Esophagus muscularis mucosa (tissue), 4 donors: ENCODE measurements at regions not wholly inside any gene's neighbourhood (a gene's known extent, or its start where the extent isn't known, plus 50 kb on each side); places are given as distances from the start of the nearest gene placed in this dataset.

Source experiments
- DNase-seq: peaks from one replicate; pipeline ENCODE4 v3.0.0-alpha.2; 2017; ENCODE audit errors: extremely low spot score
- H3K27ac ChIP-seq, 4 donors: fragments of 200-600 bp; sonication (generic); replicated peaks in 1 of 4; 1 replicate in 3 of 4; 2 replicates in 1 of 4; pipeline ENCODE4 v1.5.1; 2016 to 2019; ENCODE audit warnings: mild to moderate bottlenecking in 1 of 4
- H3K27me3 ChIP-seq, 4 donors: fragments of 200-600 bp; sonication (generic); one replicate each; pipeline versions ENCODE4 v1.5.1 to v1.6.0; 2016 to 2019
- H3K36me3 ChIP-seq, 4 donors: fragments of 200-600 bp; sonication (generic); one replicate each; pipeline ENCODE4 v1.5.1; 2016 to 2019
- H3K4me1 ChIP-seq, 4 donors: fragments of 200-600 bp; sonication (generic); one replicate each; pipeline ENCODE4 v1.5.1; 2016 to 2019
- H3K4me3 ChIP-seq, 4 donors: fragments of 200-600 bp; sonication (generic); 1 replicate in 2 of 4; 2 replicates in 2 of 4; pipeline ENCODE4 v1.5.1; 2016 to 2019; ENCODE audit warnings: mild to moderate bottlenecking in 4 of 4, moderate library complexity in 1 of 4
- H3K9me3 ChIP-seq, 4 donors: fragments of 200-600 bp; sonication (generic); 1 replicate in 3 of 4; 2 replicates in 1 of 4; pipeline ENCODE4 v1.5.1; 2016 to 2019
- CTCF ChIP-seq, 3 experiments: fragments of 200-600 bp in 2 of 3; fragments of 450-650 bp in 1 of 3; sonication (generic) in 2 of 3; IDR thresholded peaks; one replicate each; pipeline ENCODE4 v1.5.1; 2017 to 2019; ENCODE audit warnings: antibody characterized with exemption in 3 of 3, mild to moderate bottlenecking in 2 of 3, moderate library complexity in 1 of 3
- EP300 ChIP-seq: sonication (generic); formaldehyde crosslinking; IDR thresholded peaks from one replicate; pipeline ENCODE4 v1.6.1; 2017; ENCODE audit warnings: antibody characterized with exemption
- POLR2A ChIP-seq: fragments of 450-650 bp; IDR thresholded peaks from one replicate; pipeline ENCODE4 v1.6.1; 2017; ENCODE audit warnings: antibody characterized with exemption, moderate library complexity, mild to moderate bottlenecking, low read depth
- POLR2AphosphoS5 ChIP-seq, 2 donors: sonication (generic); formaldehyde crosslinking; IDR thresholded peaks; one replicate each; pipeline ENCODE4 v1.6.1; 2017; ENCODE audit warnings: antibody characterized with exemption in 2 of 2
- WGBS: methylation state at CpG from one replicate; pipeline ENCODE4 v1.1.5; 2018; 5-methylcytosine and 5-hydroxymethylcytosine counted together
- intact Hi-C: fragments of 100-400 bp; cut with DNase I; formaldehyde crosslinking; loops from one replicate; pipeline ENCODE4 v1.15.1; 2023

- no peak for DNase-seq
- Histone ChIP-seq H3K36me3 (no peaks in the 10 kb centered on the region), H3K4me1 (no peaks in the 10 kb centered on the region), H3K27ac (no peak overlapping the region), H3K9me3 (no peaks in the 10 kb centered on the region), H3K4me3 (no peak overlapping the region), H3K27me3 (no peaks in the 10 kb centered on the region)
- intact Hi-C loops, result no loop called here
- no peak for TF ChIP-seq EP300
- no peak for TF ChIP-seq POLR2A
- 68% methylated on average over 3 of the region's 3 CpGs for WGBS
These were observed 175.8 kb downstream of the PTGER3 start for GRCh38 chr1:70871790-70872189.

GRCh38 chr1:70874063-70874462 is 173.6 kb downstream of the PTGER3 start:
- H3K4me1 ChIP-seq, result no peaks in the 10 kb centered on the region
- no peak overlapping the region for H3K4me3 ChIP-seq
- DNase-seq, result no peak
- no peaks in the 10 kb centered on the region for H3K36me3 ChIP-seq
- 68% methylated on average over 2 of the region's 2 CpGs for WGBS
- no peaks in the 10 kb centered on the region for H3K27me3 ChIP-seq
- H3K27ac ChIP-seq, result no peak overlapping the region
- intact Hi-C loops, result no loop called here
- H3K9me3 ChIP-seq, result no peaks in the 10 kb centered on the region
- no peak for TF ChIP-seq EP300
- no peak for TF ChIP-seq CTCF (IDR thresholded peaks at IDR 0.05)
- no peak for TF ChIP-seq POLR2A
- no peak for TF ChIP-seq POLR2AphosphoS5 (IDR thresholded peaks at IDR 0.05)

- intact Hi-C loops, result no loop called here
- H3K27me3 ChIP-seq, result no peaks in the 10 kb centered on the region
- H3K27ac ChIP-seq, result no peak overlapping the region
- DNase-seq, result no peak
- 76% methylated on average over 1 of the region's 1 CpG for WGBS
- H3K9me3 ChIP-seq, result no peaks in the 10 kb centered on the region
- no peak for TF ChIP-seq CTCF (IDR thresholded peaks at IDR 0.05)
- no peak for TF ChIP-seq POLR2AphosphoS5 (IDR thresholded peaks at IDR 0.05)
- no peak for TF ChIP-seq EP300
- no peak for TF ChIP-seq POLR2A
- H3K4me1 ChIP-seq, result no peaks in the 10 kb centered on the region
- no peak overlapping the region for H3K4me3 ChIP-seq
- H3K36me3 ChIP-seq, result no peaks in the 10 kb centered on the region
These were observed 172.8 kb downstream of the PTGER3 start for GRCh38 chr1:70874818-70875217.

- Histone ChIP-seq H3K4me3 (no peak overlapping the region), H3K27ac (no peak overlapping the region), H3K4me1 (no peaks in the 10 kb centered on the region), H3K36me3 (no peaks in the 10 kb centered on the region), H3K27me3 (no peaks in the 10 kb centered on the region), H3K9me3 (no peaks in the 10 kb centered on the region)
- intact Hi-C loops, result no loop called here
- no peak for DNase-seq
- TF ChIP-seq POLR2AphosphoS5 (IDR thresholded peaks at IDR 0.05) (no peak), POLR2A (no peak), EP300 (no peak), CTCF (IDR thresholded peaks at IDR 0.05) (no peak)
- WGBS, result 75% methylated on average over 3 of the region's 3 CpGs
These were observed 170.3 kb downstream of the PTGER3 start for GRCh38 chr1:70877343-70877742.

- WGBS, result 39% methylated on average over 3 of the region's 3 CpGs
- no peak for TF ChIP-seq EP300
- TF ChIP-seq POLR2AphosphoS5 (IDR thresholded peaks at IDR 0.05), result no peak
- no peak for TF ChIP-seq CTCF (IDR thresholded peaks at IDR 0.05)
- no peak for TF ChIP-seq POLR2A
These were observed 159.7 kb downstream of the PTGER3 start for GRCh38 chr1:70887936-70888335.

More at GRCh38 chr1:70887936-70888335, 159.7 kb downstream of the PTGER3 start:
- H3K4me1 ChIP-seq, result peaks cover 0 to 5% (median 0%) of the 10 kb centered on the region in 4 donors
- no peak overlapping the region for H3K27ac ChIP-seq
- intact Hi-C loops, result no loop called here
- H3K4me3 ChIP-seq, result no peak overlapping the region
- H3K9me3 ChIP-seq, result no peaks in the 10 kb centered on the region
- H3K36me3 ChIP-seq, result no peaks in the 10 kb centered on the region
- no peaks in the 10 kb centered on the region for H3K27me3 ChIP-seq
- no peak for DNase-seq
